HEK293 (cell line): ENCODE measurements at regions not wholly inside any gene's neighbourhood (a gene's known extent, or its start where the extent isn't known, plus 50 kb on each side); places are given as distances from the start of the nearest gene placed in this dataset.
A peak's percentile ranks its signal among the peaks of the same experiment; 100 is the strongest.

ENCODE experiments used
- CTCF ChIA-PET: fragments of 350-600 bp; formaldehyde crosslinking; extraction: SDS; loops from one replicate; lab custom pipeline; 2021; ENCODE audit warnings: antibody characterized with exemption; lab: Yijun Ruan, JAX
- POLR2A ChIA-PET: fragments of 300-600 bp; formaldehyde crosslinking; extraction: SDS; loops from one replicate; lab custom pipeline; 2020; ENCODE audit warnings: antibody characterized with exemption, inconsistent platforms; lab: Yijun Ruan, JAX
- H3K27ac ChIP-seq: fragments of 200-500 bp; sonication (Bioruptor generic); 2 replicates; pipeline ENCODE4 v1.5.1; 2014; ENCODE audit warnings: low read depth, low read length, control low read depth, inconsistent platforms; ENCODE audit errors: extremely low read depth
- H3K36me3 ChIP-seq, 2 experiments: fragments of 200-500 bp in 1 of 2; sonication (Bioruptor generic) in 1 of 2; 1 replicate in 1 of 2; 2 replicates in 1 of 2; pipeline ENCODE4 v1.5.1; 2014 to 2017; ENCODE audit warnings: inconsistent platforms in 2 of 2, low read length in 2 of 2; ENCODE audit not compliant: control insufficient read depth in 2 of 2, insufficient read depth in 1 of 2
- H3K4me1 ChIP-seq: fragments of 200-500 bp; sonication (Bioruptor generic); 2 replicates; pipeline ENCODE4 v1.5.1; 2014; ENCODE audit warnings: mild to moderate bottlenecking, low read length, inconsistent platforms; ENCODE audit not compliant: control insufficient read depth, insufficient read depth
- H3K4me3 ChIP-seq: 2 replicates; pipeline ENCODE4 v1.5.1; 2011; ENCODE audit warnings: low read depth, mild to moderate bottlenecking, control low read depth, low read length, moderate library complexity
- H3K9me3 ChIP-seq: fragments of 200-500 bp; sonication (Bioruptor generic); 2 replicates; pipeline ENCODE4 v1.5.1; 2014; ENCODE audit warnings: low read depth, low read length, inconsistent platforms; ENCODE audit not compliant: control insufficient read depth, insufficient read depth
- ATF2 ChIP-seq: fragments of 450-650 bp; formaldehyde crosslinking; IDR thresholded peaks from 2 replicates; pipeline ENCODE4 v1.5.1; 2016; ENCODE audit warnings: missing biosample characterization, missing genetic modification characterization, low read depth
- BCL11A ChIP-seq: fragments of 450-650 bp; formaldehyde crosslinking; IDR thresholded peaks from 2 replicates; pipeline ENCODE4 v1.5.1; 2016; ENCODE audit warnings: low read depth, missing biosample characterization, missing genetic modification characterization
- BCL6B ChIP-seq: fragments of 450-650 bp; formaldehyde crosslinking; IDR thresholded peaks from 2 replicates; pipeline ENCODE4 v1.5.1; 2017; ENCODE audit warnings: missing biosample characterization, missing genetic modification characterization
- HIC1 ChIP-seq: fragments of 450-650 bp; formaldehyde crosslinking; IDR thresholded peaks from 2 replicates; pipeline ENCODE4 v1.5.1; 2016; ENCODE audit warnings: missing biosample characterization, missing genetic modification characterization
- KLF17 ChIP-seq: fragments of 450-650 bp; formaldehyde crosslinking; IDR thresholded peaks from 2 replicates; pipeline ENCODE4 v1.5.1; 2016; ENCODE audit warnings: missing biosample characterization, missing genetic modification characterization
- PRDM1 ChIP-seq: fragments of 450-650 bp; formaldehyde crosslinking; IDR thresholded peaks from 2 replicates; pipeline ENCODE4; 2016; ENCODE audit warnings: missing biosample characterization, missing genetic modification characterization
- ZBTB21 ChIP-seq: fragments of 450-650 bp; formaldehyde crosslinking; IDR thresholded peaks from 2 replicates; pipeline ENCODE4 v1.5.1; 2017; ENCODE audit warnings: missing biosample characterization, missing genetic modification characterization
- ZBTB26 ChIP-seq: fragments of 450-650 bp; formaldehyde crosslinking; optimal IDR thresholded peaks from 2 replicates; pipeline ENCODE3; 2016; ENCODE audit warnings: missing biosample characterization, mild to moderate bottlenecking, missing genetic modification characterization
- ZFHX2 ChIP-seq: fragments of 450-650 bp; formaldehyde crosslinking; conservative IDR thresholded peaks from 2 replicates; pipeline ENCODE4 v1.5.1; 2016; ENCODE audit warnings: missing biosample characterization, missing genetic modification characterization
- ZFP37 ChIP-seq: fragments of 450-650 bp; formaldehyde crosslinking; IDR thresholded peaks from 2 replicates; pipeline ENCODE4 v1.5.1; 2016; ENCODE audit warnings: missing biosample characterization, missing genetic modification characterization
- ZNF2 ChIP-seq: fragments of 450-650 bp; formaldehyde crosslinking; IDR thresholded peaks from 2 replicates; pipeline ENCODE4 v1.5.1; 2016; ENCODE audit warnings: missing biosample characterization, missing genetic modification characterization
- ZNF274 ChIP-seq, 2 experiments: fragments of 200-500 bp in 1 of 2; fragments of 450-650 bp in 1 of 2; sonication (Bioruptor generic) in 1 of 2; formaldehyde crosslinking in 1 of 2; IDR thresholded peaks; 2 replicates each; pipeline versions ENCODE4 v1.5.1 to v1.6.1; 2014 to 2016; ENCODE audit warnings: borderline replicate concordance in 1 of 2, inconsistent platforms in 1 of 2, low read length in 1 of 2, missing biosample characterization in 1 of 2, missing genetic modification characterization in 1 of 2
- ZNF391 ChIP-seq: fragments of 450-650 bp; formaldehyde crosslinking; IDR thresholded peaks from 2 replicates; pipeline ENCODE4 v1.5.1; 2016; ENCODE audit warnings: low read depth, missing biosample characterization, missing genetic modification characterization, borderline replicate concordance
- ZNF580 ChIP-seq: fragments of 450-650 bp; formaldehyde crosslinking; IDR thresholded peaks from 2 replicates; pipeline ENCODE4 v1.5.1; 2016; ENCODE audit warnings: missing biosample characterization, missing genetic modification characterization
- ZNF664 ChIP-seq: fragments of 450-650 bp; formaldehyde crosslinking; IDR thresholded peaks from 2 replicates; pipeline ENCODE4 v1.5.1; 2016; ENCODE audit warnings: missing biosample characterization, missing genetic modification characterization
- ZNF670 ChIP-seq: fragments of 450-650 bp; formaldehyde crosslinking; IDR thresholded peaks from 2 replicates; pipeline ENCODE4 v1.5.1; 2016; ENCODE audit warnings: missing biosample characterization, missing genetic modification characterization, low read depth
- ZNF777 ChIP-seq: fragments of 450-650 bp; formaldehyde crosslinking; IDR thresholded peaks from 2 replicates; pipeline ENCODE4 v1.5.1; 2017; ENCODE audit warnings: missing biosample characterization, missing genetic modification characterization, borderline replicate concordance
- ZNF792 ChIP-seq: fragments of 450-650 bp; formaldehyde crosslinking; IDR thresholded peaks from 2 replicates; pipeline ENCODE4 v1.5.1; 2016; ENCODE audit warnings: missing biosample characterization, missing genetic modification characterization
- ZSCAN16 ChIP-seq: fragments of 450-650 bp; formaldehyde crosslinking; IDR thresholded peaks from 2 replicates; pipeline ENCODE4 v1.5.1; 2016; ENCODE audit warnings: missing biosample characterization, missing genetic modification characterization
- ZSCAN4 ChIP-seq: fragments of 450-650 bp; formaldehyde crosslinking; IDR thresholded peaks from 2 replicates; pipeline ENCODE4 v1.5.1; 2017; ENCODE audit warnings: missing biosample characterization, missing genetic modification characterization

GRCh38 chr1:228852024-228852423 lies 116.7 kb downstream of the RHOU start:
- POLR2A ChIA-PET = no interaction called here
- no peak overlapping the region for H3K27ac ChIP-seq
- no peak overlapping the region for H3K4me3 ChIP-seq
- CTCF ChIA-PET = interaction anchor here (0.6 kb wide), 1 partner anchor 73 kb away, joined by 5 read pairs; no protein-coding TSS in a partner anchor
- H3K9me3 ChIP-seq = no peaks in the 10 kb centered on the region
- H3K4me1 ChIP-seq = no peaks in the 10 kb centered on the region
- no peaks in the 10 kb centered on the region for H3K36me3 ChIP-seq
- no peak for TF ChIP-seq ZNF2 (tag by site-specific recombination)
- no peak for TF ChIP-seq ZSCAN16
- TF ChIP-seq BCL6B (tag by site-specific recombination) = no peak
- TF ChIP-seq KLF17 = 0 out of 2 replicates have a peak, but pooled peaks have one; percentile 8
- no peak for TF ChIP-seq BCL11A (tag by site-specific recombination)
- TF ChIP-seq ZNF777 (tag by site-specific recombination) = no peak
- no peak for TF ChIP-seq PRDM1 (tag by site-specific recombination)
- no peak for TF ChIP-seq ZNF274 (IDR thresholded peaks at IDR 0.05; ENCODE audit: low read length)
- no peak for TF ChIP-seq ZNF274 (tag by site-specific recombination; IDR thresholded peaks at IDR 0.05; ENCODE audit: borderline replicate concordance)
- TF ChIP-seq ZBTB21 (tag by site-specific recombination) = no peak
- TF ChIP-seq ZNF580 (tag by site-specific recombination) = no peak
- no peak for TF ChIP-seq ZNF792
- TF ChIP-seq ZNF664 (tag by site-specific recombination) = no peak
- TF ChIP-seq ZSCAN4 (tag by site-specific recombination) = 0 out of 2 replicates have a peak, but pooled peaks have one; percentile 7
- no peak for TF ChIP-seq HIC1 (tag by site-specific recombination)
- TF ChIP-seq ZBTB26 (tag by site-specific recombination) = no peak
- no peak for TF ChIP-seq ZNF391
- no peak for TF ChIP-seq ZNF670 (tag by site-specific recombination)
- TF ChIP-seq ZFP37 (tag by site-specific recombination) = no peak
- peak; percentile 19; the same call in 1 of the 2 replicates for TF ChIP-seq ZFHX2 (tag by site-specific recombination)
- no peak for TF ChIP-seq ATF2
- TF ChIP-seq, all 188 proteins: peak for 3
